Progenitor cell of endocrine pancreas (in vitro differentiated cells): ENCODE measurements at regions not wholly inside any gene's neighbourhood (a gene's known extent, or its start where the extent isn't known, plus 50 kb on each side); places are given as distances from the start of the nearest gene placed in this dataset.

ENCODE experiments used
- DNase-seq: peaks from one replicate; pipeline ENCODE4 v3.0.0; 2021; ENCODE audit warnings: low spot score; ENCODE audit not compliant: unreplicated experiment
- H3K27ac Mint-ChIP-seq: 2 replicates; pipeline ENCODE4 v1.8.0; 2021; ENCODE audit warnings: mild to moderate bottlenecking, moderate library complexity, mixed read lengths
- H3K27me3 Mint-ChIP-seq: 2 replicates; pipeline ENCODE4 v1.8.0; 2021; ENCODE audit warnings: mixed read lengths
- H3K36me3 Mint-ChIP-seq: 2 replicates; pipeline ENCODE4 v1.8.0; 2022; ENCODE audit warnings: mixed read lengths; ENCODE audit not compliant: insufficient read depth
- H3K4me1 Mint-ChIP-seq: 2 replicates; pipeline ENCODE4 v1.8.0; 2021; ENCODE audit warnings: low read depth, mixed read lengths
- H3K4me3 Mint-ChIP-seq: 2 replicates; pipeline ENCODE4 v1.8.0; 2021; ENCODE audit warnings: low read depth, mild to moderate bottlenecking, moderate library complexity, mixed read lengths
- H3K9me3 Mint-ChIP-seq: 2 replicates; pipeline ENCODE4 v1.8.0; 2021; ENCODE audit warnings: low read depth, mixed read lengths
- TF ChIP-seq, protein P1 (sequence below): fragments of 200-600 bp; sonication (generic); IDR thresholded peaks from one replicate; pipeline ENCODE4 v1.5.0; 2021; ENCODE audit warnings: antibody characterized with exemption, mild to moderate bottlenecking; ENCODE audit not compliant: unreplicated experiment

DNA sequence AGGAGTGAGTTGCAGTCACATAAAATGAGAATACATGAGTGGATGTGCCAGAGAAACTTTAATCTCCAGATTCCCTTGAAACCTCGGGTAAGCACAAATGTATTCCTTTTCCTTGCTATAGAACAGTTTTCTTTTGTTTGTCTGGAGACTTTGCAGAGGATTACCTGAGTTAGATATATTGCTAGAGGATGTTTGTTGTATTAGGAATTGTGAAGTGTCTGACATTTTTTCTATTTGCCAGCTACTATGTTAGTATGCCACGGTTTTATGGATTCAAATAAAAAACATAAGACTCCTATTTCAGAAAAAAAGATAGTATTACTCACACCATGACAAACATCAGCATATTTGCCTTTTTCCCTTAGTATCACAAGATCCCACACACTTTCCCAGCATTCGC is 844.9 kb upstream of the SLITRK5 start:
- Mint-ChIP-seq H3K4me1 (peaks cover 26% of the 10 kb centered on the region), H3K36me3 (no peaks in the 10 kb centered on the region), H3K27ac (no peak overlapping the region), H3K4me3 (no peak overlapping the region), H3K27me3 (no peaks in the 10 kb centered on the region), H3K9me3 (peaks cover 2% of the 10 kb centered on the region)
- no peak for DNase-seq
- TF ChIP-seq, protein P1, sequence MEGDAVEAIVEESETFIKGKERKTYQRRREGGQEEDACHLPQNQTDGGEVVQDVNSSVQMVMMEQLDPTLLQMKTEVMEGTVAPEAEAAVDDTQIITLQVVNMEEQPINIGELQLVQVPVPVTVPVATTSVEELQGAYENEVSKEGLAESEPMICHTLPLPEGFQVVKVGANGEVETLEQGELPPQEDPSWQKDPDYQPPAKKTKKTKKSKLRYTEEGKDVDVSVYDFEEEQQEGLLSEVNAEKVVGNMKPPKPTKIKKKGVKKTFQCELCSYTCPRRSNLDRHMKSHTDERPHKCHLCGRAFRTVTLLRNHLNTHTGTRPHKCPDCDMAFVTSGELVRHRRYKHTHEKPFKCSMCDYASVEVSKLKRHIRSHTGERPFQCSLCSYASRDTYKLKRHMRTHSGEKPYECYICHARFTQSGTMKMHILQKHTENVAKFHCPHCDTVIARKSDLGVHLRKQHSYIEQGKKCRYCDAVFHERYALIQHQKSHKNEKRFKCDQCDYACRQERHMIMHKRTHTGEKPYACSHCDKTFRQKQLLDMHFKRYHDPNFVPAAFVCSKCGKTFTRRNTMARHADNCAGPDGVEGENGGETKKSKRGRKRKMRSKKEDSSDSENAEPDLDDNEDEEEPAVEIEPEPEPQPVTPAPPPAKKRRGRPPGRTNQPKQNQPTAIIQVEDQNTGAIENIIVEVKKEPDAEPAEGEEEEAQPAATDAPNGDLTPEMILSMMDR = no peak

DNA sequence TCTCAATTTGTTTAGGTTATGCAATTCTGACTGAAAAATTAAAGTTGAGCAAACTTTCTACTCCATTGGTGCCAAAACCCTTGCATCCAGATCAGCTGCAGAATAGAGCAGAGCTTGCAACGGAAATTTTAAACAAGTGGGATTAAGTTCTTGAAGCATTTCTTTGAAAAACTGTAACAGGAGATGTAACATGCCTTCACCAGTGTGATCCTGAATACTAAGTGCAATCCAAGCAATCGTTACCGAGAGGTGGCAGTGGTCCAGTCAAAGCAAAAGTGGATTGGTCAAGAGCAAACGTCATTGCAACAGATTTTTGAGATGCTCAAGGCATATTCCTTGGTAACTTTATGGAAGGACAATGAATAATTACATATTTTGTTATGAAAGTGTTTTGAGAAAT is 841.1 kb upstream of the SLITRK5 start:
- H3K4me3 Mint-ChIP-seq = no peak overlapping the region
- DNase-seq = no peak
- peaks cover 18% of the 10 kb centered on the region for H3K4me1 Mint-ChIP-seq
- TF ChIP-seq, protein P1 = no peak
- H3K27me3 Mint-ChIP-seq = no peaks in the 10 kb centered on the region
- no peaks in the 10 kb centered on the region for H3K36me3 Mint-ChIP-seq
- no peaks in the 10 kb centered on the region for H3K9me3 Mint-ChIP-seq
- no peak overlapping the region for H3K27ac Mint-ChIP-seq

DNA sequence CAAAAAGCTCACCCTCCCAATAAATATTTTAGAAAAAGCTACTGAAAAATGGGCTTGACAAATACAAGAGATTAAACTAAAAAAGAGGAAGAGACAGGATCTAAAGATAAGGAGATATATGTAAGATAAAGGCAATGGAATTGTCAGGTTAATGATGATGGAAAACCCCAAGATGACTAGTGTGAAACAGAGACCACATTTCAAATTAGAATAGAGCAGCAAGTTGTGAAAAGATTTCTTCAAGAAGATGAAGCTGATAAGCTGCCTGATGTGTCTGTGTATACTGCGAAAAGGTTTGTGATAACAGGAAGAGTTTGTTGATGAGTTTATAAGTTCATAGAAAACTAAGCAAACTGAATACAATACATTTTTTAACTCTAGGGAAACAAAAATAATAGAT is 840.1 kb upstream of the SLITRK5 start:
- H3K4me1 Mint-ChIP-seq = peaks cover 12% of the 10 kb centered on the region

DNA sequence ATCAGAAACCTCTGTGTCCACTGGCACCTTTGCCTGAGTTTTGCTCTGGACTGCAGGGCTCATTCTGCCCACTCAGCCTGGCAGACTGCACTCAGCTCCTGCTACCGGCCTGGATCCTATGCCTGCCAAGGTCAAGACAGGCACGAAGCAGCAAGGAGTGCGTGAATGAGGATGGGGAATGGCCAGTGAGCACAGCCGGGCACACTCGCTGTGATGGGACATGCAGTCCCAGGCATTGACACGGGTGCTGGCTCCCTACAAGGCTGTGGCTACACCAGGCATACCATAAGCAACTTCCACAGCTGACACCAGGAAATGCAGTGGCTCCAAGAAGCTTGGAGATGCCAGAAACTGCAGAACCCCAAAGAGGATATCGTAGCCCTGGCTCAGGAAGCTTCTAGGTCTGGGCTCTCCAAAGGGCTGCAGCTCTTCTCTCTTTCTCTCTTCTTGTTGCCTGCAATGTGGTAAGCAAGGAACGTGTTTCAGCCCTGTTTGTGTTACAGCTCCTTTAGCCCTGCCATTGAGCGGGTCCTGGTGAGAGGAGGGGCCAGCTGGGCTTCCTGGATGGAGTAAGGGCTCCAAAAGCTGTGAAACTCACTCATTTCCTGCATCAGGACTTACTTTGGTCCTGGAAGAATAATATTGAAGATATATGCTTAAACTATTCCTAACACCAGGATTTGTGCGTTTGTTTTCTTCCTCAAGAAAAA is 832.6 kb upstream of the SLITRK5 start:
- H3K4me3 Mint-ChIP-seq = no peak overlapping the region
- H3K27ac Mint-ChIP-seq = peak overlapping the region; percentile 70
- H3K9me3 Mint-ChIP-seq = peaks cover 14% of the 10 kb centered on the region
- H3K27me3 Mint-ChIP-seq = no peaks in the 10 kb centered on the region
- TF ChIP-seq, protein P1 = no peak
- H3K4me1 Mint-ChIP-seq = peaks cover 20% of the 10 kb centered on the region
- H3K36me3 Mint-ChIP-seq = peaks cover 7% of the 10 kb centered on the region
- no peak for DNase-seq

More for the DNA sequence above, 840.1 kb upstream of the SLITRK5 start:
- H3K27me3 Mint-ChIP-seq = no peaks in the 10 kb centered on the region
- no peak overlapping the region for H3K27ac Mint-ChIP-seq
- peaks cover 8% of the 10 kb centered on the region for H3K9me3 Mint-ChIP-seq
- peaks cover 5% of the 10 kb centered on the region for H3K36me3 Mint-ChIP-seq
- H3K4me3 Mint-ChIP-seq = no peak overlapping the region
- TF ChIP-seq, protein P1 = no peak
- DNase-seq = no peak

DNA sequence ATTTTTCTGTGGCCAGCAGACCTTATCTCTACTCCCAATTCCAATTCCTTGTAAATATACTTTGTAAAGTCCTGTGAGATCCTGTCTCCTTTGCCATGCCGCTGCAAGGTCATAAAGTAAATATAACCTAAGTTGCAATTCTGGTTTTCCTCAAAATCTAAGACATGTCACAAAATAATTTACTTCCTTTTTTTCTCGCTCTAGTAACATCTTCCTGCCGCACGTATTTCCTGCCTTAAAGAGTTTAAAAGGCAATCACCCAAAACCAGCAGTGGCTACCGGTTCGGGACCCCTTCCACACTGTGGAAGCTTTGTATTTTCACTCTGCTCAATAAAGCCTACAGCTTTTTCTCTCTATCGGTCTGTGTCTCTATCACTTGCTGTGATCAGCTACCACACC is 832.0 kb upstream of the SLITRK5 start:
- TF ChIP-seq, protein P1 = no peak
- Mint-ChIP-seq H3K27ac (peak overlapping the region; percentile 36), H3K9me3 (peaks cover 14% of the 10 kb centered on the region), H3K4me1 (peaks cover 20% of the 10 kb centered on the region), H3K36me3 (peaks cover 7% of the 10 kb centered on the region), H3K27me3 (no peaks in the 10 kb centered on the region), H3K4me3 (peak overlapping the region; percentile 31)
- no peak for DNase-seq
